ENCODE measurements at regions not wholly inside any gene's neighbourhood (a gene's known extent, or its start where the extent isn't known, plus 50 kb on each side); places are given as distances from the start of the nearest gene placed in this dataset.
A peak's percentile ranks its signal among the peaks of the same experiment; 100 is the strongest.
"Not testable (repeated sequence)": the region's sequence is repeated elsewhere in the genome, so short reads cannot be mapped to it uniquely, and the experiment has no call there.

DNA sequence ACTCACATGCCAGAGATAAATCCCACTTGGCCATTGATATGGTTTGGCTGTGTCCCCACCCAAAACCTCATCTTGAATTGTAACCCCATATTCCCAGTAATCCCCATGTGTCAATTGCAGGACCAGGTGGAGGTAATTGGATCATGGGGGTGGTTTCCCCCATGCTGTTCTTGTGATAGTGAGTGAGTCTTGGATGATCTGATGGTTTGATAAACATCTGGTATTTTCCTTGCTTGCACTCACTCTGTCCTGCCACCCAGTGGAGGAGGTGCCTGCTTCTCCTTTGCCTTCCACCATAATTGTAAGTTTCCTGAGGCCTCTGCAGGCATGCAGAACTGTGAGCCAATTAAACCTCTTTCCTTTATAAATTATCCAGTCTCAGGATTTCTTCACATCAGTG lies 50.4 kb upstream of the B3GAT2 start:
- not testable (repeated sequence) for DNase-seq

DNA sequence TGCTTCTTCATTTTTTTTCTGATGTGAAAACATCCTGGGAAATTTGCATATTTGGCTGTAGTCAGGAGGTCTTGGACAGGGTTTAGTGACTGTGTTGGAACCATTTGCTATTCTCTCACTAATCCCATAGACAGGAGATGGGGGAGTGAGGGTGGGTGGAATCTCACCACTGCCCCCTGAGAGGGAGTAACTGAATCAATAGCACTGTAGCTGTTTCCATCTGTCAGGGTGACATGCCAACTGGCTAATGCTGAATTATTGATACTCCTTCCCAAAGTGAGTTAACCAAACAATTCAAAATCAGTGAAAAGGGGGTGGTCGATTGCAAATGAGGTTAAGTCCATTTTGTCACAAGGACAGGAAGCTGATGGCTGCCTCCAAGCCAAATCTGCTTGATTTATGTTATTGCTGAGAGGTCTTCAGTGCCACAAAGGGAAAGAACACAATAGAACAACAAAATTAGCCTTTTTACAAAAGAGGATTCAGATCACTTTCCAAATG lies 55.1 kb upstream of the B3GAT2 start:
- DNase-seq = peak; percentile 2

DNA sequence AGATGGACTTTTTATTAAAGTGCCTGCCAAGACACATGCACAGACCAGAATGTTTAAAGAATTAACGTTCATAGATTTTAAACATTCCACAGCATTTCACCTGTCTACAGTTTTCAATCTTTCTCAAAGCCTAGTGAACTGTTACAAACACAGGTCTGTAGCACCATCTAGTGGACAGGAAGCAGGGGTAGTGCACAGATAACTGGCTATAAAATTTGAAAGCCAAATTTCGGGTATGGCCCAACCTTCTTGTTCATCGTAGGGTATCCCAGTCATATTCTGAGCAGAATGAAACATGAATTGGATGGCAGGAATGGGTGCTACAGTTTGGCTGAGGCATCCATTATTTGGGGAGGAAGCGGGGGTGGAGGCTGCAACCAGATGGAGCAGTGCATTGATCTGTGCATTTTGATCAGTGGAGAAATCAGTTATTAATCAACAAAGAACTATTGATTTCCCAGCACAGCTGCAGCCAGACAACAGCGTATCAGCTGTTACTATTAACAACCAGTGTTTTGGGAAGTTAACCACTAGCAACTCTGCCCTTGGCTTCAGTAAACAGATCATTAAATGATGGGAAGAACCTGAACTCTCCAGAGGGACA lies 56.1 kb upstream of the B3GAT2 start:
- DNase-seq = peak; percentile 82

DNA sequence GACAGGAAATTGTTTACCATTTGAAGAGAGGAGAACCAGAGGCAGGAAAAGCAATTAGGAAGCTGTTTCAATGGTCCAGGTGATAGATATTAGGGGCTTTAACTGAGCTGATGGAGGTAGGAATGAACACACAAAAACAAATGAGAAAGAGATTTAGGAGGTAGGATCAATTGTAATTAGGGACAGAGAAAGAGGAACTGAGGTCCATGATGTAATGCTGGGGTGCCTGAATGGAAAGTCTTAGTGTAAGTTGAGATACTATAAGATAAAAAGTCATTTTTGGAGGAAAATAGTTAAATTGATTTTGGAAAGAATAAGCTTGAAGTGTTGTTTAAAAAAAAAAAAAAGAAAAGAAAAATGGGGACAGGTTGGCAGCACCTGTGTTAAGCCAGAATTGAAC lies 58.5 kb upstream of the B3GAT2 start:
- no peak for DNase-seq

DNA sequence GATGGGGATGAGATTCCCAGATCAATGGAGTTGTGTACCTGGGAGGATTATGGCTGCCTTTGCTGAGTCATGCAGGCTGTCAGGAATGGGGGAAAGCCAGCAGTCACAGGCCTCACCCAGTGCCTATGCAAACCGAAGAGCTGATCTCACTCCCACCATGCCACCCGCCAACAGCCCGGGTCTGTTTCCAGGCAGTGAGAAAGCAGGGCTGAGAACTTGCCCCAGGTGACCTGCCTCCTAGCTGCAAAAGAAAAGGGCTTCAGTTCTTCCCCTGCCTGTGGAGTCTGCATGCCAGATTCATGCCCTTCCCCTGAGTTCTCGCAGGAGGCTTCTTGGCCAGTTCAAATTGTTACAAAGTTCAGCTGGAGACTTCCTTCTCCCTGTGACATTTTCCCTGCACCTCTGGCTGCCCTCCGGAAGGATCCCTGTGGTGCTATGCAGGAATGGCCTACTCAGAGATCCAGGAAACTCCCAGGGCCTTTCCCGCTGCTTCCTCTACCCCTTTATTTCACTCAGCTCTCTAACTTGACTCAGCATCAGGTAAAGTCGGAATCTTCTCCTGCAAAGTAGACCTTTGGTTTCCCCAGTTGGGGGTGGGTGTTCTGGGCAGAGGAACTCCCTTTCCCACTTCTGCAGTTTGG lies 71.5 kb upstream of the B3GAT2 start:
- DNase-seq = no peak

DNA sequence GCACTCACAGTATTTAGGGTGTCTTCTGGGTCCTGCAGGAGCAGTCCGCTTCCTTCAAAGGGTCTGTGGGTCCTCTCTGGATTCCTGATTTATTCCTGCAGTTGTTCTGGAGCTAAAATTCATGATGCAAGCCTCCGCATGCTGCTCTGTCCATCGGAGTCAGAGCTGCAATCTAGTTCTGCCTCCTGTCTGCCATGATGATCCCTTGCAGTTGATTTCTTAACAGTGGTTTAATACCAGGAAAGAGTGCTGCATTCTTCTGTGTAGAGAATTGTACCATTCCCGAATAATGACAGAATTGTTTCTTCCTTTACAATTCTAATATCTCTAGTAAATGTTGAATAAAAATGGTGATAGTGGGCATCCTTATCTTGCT lies 72.0 kb upstream of the B3GAT2 start:
- no peak for DNase-seq

DNA sequence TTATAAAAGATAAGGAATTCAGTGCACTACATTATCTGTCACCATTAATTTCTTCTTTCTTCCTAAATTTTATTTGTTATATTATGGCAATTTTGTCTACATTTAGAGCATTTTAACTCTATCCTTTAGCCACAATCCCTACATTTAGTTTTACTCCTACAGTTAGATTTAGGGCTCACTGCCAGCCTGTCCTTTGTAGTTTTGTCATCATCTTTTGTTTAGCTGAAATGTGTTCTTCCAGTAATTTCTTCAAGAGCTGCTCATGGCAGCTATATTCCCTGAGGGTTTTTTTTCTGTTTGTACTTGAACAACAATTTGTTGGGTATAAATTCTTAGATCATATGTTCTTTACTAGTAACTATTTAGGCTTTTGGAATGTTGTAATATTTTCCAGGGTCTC lies 72.7 kb upstream of the B3GAT2 start:
- DNase-seq = no peak

DNA sequence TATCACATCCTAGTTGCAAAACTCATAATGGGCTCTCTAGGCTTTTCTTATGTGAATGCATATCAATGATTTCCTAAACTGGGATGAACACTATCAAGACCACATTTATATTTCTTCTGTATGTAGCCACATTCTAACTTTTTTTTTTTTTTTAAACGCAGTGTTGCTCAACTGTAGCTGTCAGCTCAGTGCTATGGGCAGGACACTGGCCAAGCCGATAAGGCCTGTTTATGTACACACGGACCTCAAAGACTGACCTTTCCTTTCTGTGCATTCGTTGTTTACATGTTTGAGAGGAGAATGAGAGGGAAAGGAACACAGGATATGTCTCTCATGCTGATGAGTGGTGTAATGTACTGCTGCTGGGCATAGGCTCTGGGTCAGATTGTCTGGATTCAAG lies 75.1 kb upstream of the B3GAT2 start:
- DNase-seq = no peak

DNA sequence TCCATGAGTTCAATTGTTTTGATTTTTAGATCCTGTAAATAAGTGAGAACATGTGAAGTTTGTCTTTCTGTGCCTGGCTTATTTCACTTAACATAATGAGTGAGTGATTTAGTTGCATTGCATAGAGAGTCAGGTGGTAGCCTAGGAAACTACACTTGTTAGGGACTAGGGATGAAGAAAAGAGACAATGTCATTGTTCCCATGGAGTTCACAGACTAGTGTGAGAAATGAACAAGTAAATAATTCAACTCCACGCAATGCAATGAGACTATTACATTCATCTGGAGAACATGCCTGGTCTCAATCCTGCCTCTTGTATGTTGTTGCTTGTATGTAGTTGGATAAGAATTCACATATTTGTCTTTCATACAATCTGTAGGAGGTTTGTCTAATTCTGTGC lies 76.3 kb upstream of the B3GAT2 start:
- DNase-seq = no peak

DNA sequence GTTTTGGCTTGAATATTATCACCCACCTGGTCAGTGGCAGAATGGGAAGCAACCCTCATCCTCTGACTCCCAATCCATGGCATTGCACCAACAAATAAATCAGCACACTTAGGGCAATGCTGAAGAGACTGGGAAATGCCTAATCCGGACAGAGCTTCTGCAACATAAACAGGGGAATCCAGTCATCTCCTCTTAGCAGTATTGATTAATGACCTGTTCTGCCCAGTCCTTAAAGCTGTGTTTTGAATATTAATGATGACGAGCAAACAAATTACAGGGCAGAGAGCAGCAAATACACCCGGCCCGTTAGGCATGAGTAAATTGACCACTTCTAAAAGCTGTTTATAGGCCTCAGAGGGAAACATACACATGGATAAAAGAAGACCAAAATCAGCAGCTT lies 77.0 kb upstream of the B3GAT2 start:
- no peak for DNase-seq

DNA sequence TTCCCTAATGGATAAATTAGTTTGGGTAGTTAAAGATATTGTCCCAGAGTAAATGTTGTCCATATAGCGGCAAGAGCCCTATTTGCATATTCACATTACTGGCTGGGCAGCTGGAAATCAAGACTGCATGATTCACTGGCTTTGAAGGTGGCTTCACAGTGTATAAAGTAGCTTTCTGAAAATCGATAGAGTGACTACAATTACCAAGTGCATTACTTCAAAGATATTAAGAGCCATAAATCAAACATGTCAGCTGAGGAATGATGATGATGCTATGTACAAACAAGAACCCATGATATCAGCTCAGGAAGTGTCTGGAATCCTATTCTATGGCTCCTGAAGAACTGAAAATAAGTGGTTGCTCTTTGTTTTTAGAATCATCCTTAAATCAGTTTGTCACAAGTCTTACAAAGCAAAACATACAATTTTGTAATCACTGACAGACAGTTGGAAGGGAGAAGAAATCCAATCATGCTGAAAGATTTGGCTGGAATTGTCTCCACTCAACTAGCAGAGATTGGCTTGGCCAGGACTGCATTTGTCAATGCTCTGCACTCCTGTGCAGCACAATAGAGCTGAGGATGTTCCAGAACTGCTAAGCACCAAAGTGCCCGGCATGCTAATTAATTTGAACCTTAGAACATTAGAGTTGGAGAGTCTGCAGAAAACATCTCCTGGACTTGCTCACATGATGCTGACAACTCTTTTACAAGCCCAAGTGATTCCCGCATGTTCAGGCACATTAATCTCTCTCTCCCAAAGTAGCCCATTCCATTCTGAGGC lies 77.9 kb upstream of the B3GAT2 start:
- no peak for DNase-seq

DNA sequence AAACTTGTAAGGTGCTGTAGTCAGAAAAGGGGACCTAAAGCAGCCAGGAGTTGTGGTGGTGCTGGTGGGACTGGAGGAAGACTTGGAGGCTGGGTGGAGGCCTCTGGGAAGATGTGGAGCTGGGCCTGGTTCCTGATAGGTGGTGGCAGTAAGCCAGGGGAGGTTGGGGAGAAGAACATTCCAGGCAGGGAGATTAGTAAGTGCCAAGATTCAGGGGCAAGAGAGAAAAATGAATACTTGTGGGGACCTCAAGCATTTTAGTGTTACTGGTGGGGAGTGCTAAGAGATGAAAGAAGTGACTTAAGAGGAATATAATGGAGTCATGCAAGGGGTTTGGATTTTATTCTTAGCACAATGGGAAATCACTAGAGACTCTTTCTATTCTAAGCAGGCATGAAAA lies 79.0 kb upstream of the B3GAT2 start:
- DNase-seq = no peak

DNA sequence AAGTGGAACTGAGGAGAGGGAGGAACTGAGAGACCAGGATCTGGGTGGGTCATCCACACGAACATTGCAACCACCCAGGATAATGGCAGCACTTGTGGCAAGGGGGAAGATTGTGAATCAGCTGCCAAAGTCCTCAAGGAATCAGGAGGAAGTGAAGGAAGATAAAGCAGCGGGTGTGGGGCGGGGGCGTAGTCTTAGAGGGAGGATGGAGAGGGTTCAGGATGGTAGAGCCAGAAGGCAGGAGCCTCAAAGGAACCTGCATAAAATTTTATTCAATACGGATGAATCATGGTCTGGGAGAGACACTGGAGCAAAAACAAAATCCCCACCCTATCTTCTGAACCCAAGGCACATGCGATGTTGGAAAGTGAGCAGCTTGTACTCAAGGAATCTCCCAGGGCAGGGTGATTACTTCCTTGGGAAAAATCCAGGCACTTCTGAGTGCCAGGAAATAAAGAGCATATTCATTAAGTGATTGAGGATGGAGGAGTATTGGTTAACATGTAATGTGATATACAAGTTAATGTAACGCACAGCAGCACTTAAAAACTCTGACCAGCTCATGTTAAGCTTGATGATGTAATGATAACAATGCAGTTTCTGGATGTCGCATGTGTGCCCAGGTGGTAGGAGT lies 82.0 kb upstream of the B3GAT2 start:
- DNase-seq = no peak

DNA sequence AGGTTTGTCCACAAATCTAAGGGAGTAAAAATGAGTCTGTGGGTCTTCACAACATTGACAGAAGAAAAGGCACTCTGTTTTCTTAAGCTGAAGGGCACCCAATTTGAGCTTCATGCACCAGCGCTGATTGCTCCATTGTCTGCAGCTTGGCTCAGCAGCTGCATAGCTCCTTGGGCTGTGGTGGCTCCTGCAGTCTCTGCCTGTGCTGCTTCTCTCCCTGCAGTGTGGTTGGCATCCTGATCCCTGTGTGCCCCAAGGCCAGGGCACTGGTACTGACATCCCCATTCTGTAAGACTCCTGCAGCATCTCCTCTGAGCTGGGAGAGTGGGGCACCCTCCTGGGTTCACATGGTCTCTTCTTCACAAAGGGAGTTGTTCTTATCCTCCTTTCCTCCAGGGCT lies 83.2 kb upstream of the B3GAT2 start:
- no peak for DNase-seq

DNA sequence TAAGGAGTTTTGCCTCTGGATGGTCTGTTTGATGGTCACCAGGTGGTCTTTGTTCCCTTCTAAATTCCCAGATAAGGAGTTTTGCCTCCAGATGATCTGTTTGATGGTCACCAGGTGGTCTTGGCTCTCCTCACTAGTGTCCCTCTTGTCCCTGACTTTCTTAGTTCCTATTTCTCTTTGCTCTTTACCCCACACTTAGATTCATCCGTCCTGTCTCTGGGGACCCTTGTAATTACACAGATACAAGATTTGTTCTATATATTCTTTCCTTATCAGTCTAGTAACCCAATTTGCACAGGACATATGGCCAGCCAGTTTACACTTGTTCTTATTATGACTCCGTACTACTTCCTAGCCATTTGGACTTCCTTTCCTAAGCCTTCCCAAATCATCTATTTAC lies 84.0 kb upstream of the B3GAT2 start:
- no peak for DNase-seq

DNA sequence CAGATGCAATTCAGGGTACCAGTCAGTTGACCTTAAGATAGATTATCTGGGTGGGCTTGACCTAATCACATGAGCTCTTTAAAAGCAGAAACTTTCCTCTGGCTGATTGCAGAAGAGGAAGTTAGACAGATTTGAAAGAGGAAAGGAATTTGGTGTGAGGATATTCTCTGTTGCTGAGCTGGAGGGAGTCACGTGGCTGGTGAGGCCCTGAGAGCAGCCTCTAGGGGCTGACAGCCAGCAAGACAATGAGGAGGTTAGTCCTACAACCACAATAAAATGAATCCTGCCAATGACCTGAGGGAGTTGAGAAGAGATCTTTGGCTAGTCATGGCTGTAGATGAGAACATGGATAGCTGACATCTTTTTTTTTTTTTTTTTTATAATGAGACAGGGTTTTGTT lies 87.0 kb upstream of the B3GAT2 start:
- DNase-seq = peak; percentile 41

DNA sequence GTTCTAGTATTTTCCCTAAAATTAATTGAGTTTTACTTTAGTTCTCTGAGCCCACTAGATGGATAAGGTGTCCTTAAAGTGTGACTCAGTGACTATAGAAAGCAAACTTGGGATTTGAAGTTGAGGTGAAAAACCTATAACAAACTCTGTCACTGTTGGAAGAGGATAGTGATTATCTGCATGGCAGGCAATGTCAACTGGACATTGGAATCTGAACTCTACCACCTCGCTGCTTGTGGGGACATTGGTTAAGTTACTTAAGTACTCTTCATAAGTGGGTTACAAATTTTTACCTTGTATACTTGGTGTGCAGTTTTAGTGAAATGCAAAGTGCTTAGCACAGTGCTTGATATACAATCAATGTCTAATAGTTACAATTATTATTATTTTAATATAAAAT lies 87.9 kb upstream of the B3GAT2 start:
- DNase-seq = no peak

DNA sequence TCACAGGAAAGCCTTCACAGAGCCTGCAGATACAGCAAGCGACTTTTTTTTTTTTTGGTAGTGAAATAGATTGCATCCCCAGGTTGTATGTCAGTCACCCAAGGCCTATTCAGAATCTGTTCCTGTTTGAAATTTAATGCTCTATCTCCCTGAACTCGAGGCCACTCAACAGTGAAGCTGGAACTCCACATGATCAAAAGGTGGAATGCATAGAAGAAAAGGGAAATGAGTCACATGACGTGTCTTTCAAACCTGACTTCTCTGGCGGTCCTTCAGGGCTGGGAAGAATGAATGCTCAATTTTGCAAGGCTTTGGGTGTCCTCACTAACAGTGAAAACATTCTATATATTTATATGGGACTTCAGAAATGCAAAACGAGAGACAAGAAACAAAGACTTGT lies 88.4 kb upstream of the B3GAT2 start:
- DNase-seq = no peak

DNA sequence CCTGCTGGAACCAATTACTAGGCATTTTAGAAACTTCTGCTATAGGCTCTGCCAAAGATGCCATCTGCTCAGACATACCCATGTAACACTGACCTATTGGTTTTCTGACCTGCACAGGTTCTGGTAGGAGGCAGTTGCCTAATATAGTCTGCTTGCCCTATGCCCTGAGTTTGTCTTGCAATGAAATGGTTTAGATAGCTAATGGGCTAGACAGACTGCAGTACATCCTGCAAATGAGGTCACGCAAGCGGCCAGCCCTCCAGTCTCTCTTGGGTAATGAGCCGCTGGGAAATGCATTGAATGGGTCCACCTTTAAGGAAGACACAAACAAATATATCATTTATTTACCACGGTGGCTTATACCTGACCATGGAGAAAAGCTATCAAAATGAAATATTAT lies 90.6 kb upstream of the B3GAT2 start:
- DNase-seq = no peak

DNA sequence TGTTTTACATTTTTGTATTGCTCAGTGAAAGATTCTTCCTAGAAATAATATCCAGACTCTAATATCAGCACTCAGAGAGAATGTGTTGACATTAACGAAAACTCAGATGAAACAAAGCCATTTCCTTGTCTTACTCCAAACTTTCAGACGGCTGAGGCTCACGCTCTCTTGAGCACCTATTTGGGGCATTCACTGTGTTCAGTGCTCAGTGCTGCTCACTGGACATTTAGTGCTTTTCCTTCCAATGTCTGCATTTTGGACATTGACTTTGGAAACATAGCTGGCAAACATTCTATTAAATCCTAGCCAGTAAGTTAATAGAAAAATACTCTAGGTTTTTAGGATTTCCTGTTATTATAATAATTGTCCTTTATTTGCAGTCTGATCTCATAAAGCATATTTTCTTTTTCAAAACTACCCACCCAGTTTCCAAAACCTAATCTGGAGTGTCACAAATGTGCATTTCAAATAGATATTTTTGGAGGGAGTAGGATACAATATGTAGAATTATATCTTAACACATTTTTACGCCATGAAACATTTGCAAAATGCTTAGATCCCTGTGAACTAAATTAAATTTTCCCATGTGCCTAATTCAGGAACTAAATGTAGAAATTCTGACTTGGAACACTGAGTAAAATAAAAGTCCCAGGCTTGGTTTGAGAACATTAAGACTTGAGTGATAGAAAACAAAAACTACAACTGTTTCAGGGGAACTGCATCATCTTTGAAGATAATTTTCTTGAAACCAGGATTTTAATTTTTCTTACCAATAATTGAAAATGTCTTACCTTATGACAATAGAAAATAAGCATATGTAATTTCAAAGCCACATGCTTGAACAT lies 91.7 kb upstream of the B3GAT2 start:
- DNase-seq = no peak

DNA sequence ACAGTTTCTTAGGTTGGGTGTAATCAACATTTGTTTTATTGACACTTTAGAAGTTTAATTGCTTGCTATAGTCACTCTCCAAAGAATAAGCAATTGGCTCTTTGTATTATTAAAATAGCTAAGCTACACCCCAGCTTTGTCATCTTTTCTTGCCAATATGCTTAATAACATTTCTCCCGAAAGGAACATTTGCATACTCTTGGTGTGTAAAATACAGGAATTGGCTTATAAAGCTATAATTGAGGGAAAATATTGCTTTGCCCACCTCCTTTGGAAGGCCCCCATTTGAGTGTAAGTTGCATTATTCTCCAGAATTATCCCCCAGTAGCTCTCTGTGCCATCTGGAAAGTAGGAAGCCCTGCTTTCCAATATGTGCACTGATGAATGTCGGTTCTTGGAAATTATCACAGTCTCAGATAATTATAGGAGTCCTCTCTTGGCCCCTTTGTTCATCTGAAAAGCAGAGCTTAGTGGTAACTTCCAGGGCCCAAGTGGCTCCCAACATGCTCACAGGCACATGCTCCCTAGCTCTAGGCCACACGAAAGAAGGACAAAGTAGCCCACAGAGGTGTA lies 92.4 kb upstream of the B3GAT2 start:
- no peak for DNase-seq

DNA sequence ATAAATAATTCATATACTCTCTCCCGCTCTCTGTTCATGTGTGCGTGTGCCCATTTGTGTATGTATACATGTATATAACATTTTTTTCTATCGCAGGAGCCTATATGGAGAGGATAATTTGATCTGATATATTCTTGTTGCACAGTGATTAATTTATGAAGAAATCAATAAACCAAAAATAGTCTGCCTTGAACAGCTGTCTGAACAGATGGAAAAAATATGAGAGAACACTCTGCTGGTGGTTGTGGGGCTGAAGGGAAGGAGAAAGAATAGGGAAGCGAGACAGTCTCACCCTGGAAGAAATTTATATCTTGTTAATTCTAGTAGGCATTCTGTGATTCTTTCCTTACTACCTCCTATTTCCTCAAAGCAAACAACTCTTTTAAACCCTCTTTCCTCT lies 96.6 kb upstream of the B3GAT2 start:
- no peak for DNase-seq

DNA sequence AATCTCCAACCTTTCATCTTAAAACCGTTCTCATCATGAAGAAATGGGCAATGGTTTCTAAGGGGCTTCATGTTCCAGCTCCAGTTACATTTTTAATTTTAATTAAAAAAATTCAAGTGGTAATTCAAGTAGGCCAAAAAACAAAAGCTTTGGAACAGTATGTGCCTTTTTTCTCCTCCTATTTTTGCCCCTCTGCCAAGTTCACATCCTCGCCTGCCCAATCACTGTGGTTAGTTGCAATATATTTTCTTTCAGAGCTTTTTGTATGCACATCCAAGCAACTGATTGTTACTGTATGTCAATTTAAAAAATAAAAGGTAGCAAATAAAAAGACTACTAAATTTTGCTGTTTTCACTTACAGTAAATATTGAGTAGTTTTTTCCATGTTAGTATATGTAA lies 99.8 kb upstream of the B3GAT2 start:
- no peak for DNase-seq

All from hematopoietic multipotent progenitor cell treated with erythropoietin and hydrocortisone succinate and interleukin-3 and kit ligand, for 4 days (in vitro differentiated cells).